Uterus (tissue), 3 donors: ENCODE measurements at regions not wholly inside any gene's neighbourhood (a gene's known extent, or its start where the extent isn't known, plus 50 kb on each side); places are given as distances from the start of the nearest gene placed in this dataset.

Source experiments
- DNase-seq, 2 donors: peaks; one replicate each; pipeline ENCODE4 v3.0.0-alpha.2; 2019 to 2020
- H3K27ac ChIP-seq, 2 donors: fragments of 200-600 bp; sonication (generic); 1 replicate in 1 of 2; 2 replicates in 1 of 2; pipeline ENCODE4 v1.5.1; 2016 to 2018
- H3K27me3 ChIP-seq, 2 donors: fragments of 200-600 bp; sonication (generic); one replicate each; pipeline ENCODE4 v1.5.1; 2018 to 2019; ENCODE audit warnings: control low read depth in 1 of 2
- H3K36me3 ChIP-seq, 2 donors: fragments of 200-600 bp; sonication (generic); one replicate each; pipeline ENCODE4 v1.5.1; 2019; ENCODE audit warnings: control low read depth in 1 of 2
- H3K4me1 ChIP-seq, 2 donors: fragments of 200-600 bp; sonication (generic); one replicate each; pipeline ENCODE4 v1.5.1; 2018 to 2019; ENCODE audit warnings: control low read depth in 1 of 2
- H3K4me3 ChIP-seq, 2 donors: fragments of 200-600 bp; sonication (generic); 1 replicate in 1 of 2; 2 replicates in 1 of 2; pipeline ENCODE4 v1.5.1; 2018 to 2019; ENCODE audit warnings: mild to moderate bottlenecking in 1 of 2
- H3K9me3 ChIP-seq, 2 donors: fragments of 200-600 bp; sonication (generic); one replicate each; pipeline ENCODE4 v1.5.1; 2019; ENCODE audit warnings: control low read depth in 1 of 2
- CTCF ChIP-seq, 4 experiments: fragments of 200-600 bp in 2 of 4; fragments of 450-650 bp in 2 of 4; sonication (generic) in 2 of 4; IDR thresholded peaks; one replicate each; pipeline ENCODE4 v1.5.1; 2016 to 2019; ENCODE audit warnings: antibody characterized with exemption in 4 of 4, mild to moderate bottlenecking in 2 of 4, moderate library complexity in 1 of 4
- POLR2A ChIP-seq, 2 donors: fragments of 450-650 bp; IDR thresholded peaks; one replicate each; pipeline ENCODE4 v1.6.1; 2016; ENCODE audit warnings: antibody characterized with exemption in 2 of 2, mild to moderate bottlenecking in 1 of 2, moderate library complexity in 1 of 2
- intact Hi-C: fragments of 100-400 bp; cut with DNase I; formaldehyde crosslinking; loops from one replicate; pipeline ENCODE4 v1.15.1; 2023; ENCODE audit warnings: low total_unique reads
- donor health status: DM: yes; HTN: yes; CAD: no.

GRCh38 chr7:85356916-85357315 lies 170.1 kb upstream of the SEMA3D start:
- Histone ChIP-seq H3K9me3 (no peaks in the 10 kb centered on the region), H3K4me3 (no peak overlapping the region), H3K27ac (no peak overlapping the region), H3K27me3 (no peaks in the 10 kb centered on the region), H3K36me3 (no peaks in the 10 kb centered on the region), H3K4me1 (no peaks in the 10 kb centered on the region)
- intact Hi-C loops: no loop called here
- TF ChIP-seq CTCF (IDR thresholded peaks at IDR 0.05) (no peak), POLR2A (IDR thresholded peaks at IDR 0.05) (no peak)
- DNase-seq: no peak

GRCh38 chr7:85343484-85343883 lies 156.6 kb upstream of the SEMA3D start:
- Histone ChIP-seq H3K9me3 (no peaks in the 10 kb centered on the region), H3K27me3 (no peaks in the 10 kb centered on the region), H3K4me3 (no peak overlapping the region), H3K4me1 (no peaks in the 10 kb centered on the region), H3K36me3 (no peaks in the 10 kb centered on the region), H3K27ac (no peak overlapping the region)
- DNase-seq: no peak
- intact Hi-C loops: no loop called here
- TF ChIP-seq POLR2A (IDR thresholded peaks at IDR 0.05) (no peak), CTCF (IDR thresholded peaks at IDR 0.05) (no peak)

GRCh38 chr7:85342781-85343180 lies 155.9 kb upstream of the SEMA3D start:
- no peaks in the 10 kb centered on the region for H3K27me3 ChIP-seq
- no peak overlapping the region for H3K4me3 ChIP-seq
- no peaks in the 10 kb centered on the region for H3K36me3 ChIP-seq
- intact Hi-C loops: no loop called here
- no peaks in the 10 kb centered on the region for H3K4me1 ChIP-seq
- H3K9me3 ChIP-seq: no peaks in the 10 kb centered on the region
- H3K27ac ChIP-seq: no peak overlapping the region
- no peak for DNase-seq
- TF ChIP-seq POLR2A (IDR thresholded peaks at IDR 0.05) (no peak), CTCF (IDR thresholded peaks at IDR 0.05) (no peak)

- no peaks in the 10 kb centered on the region for H3K9me3 ChIP-seq
- no peak for TF ChIP-seq POLR2A (IDR thresholded peaks at IDR 0.05)
- no peak for TF ChIP-seq CTCF (IDR thresholded peaks at IDR 0.05)
- DNase-seq: no peak
Observed at GRCh38 chr7:85341973-85342372, 155.1 kb upstream of the SEMA3D start.

GRCh38 chr7:85341121-85341520 lies 154.3 kb upstream of the SEMA3D start:
- H3K27me3 ChIP-seq: no peaks in the 10 kb centered on the region
- H3K4me3 ChIP-seq: no peak overlapping the region
- H3K27ac ChIP-seq: no peak overlapping the region
- H3K36me3 ChIP-seq: no peaks in the 10 kb centered on the region
- H3K9me3 ChIP-seq: no peaks in the 10 kb centered on the region
- no peaks in the 10 kb centered on the region for H3K4me1 ChIP-seq
- intact Hi-C loops: no loop called here
- TF ChIP-seq CTCF (IDR thresholded peaks at IDR 0.05) (no peak), POLR2A (IDR thresholded peaks at IDR 0.05) (no peak)
- no peak for DNase-seq

More at GRCh38 chr7:85341973-85342372, 155.1 kb upstream of the SEMA3D start:
- Histone ChIP-seq H3K4me3 (no peak overlapping the region), H3K36me3 (no peaks in the 10 kb centered on the region), H3K27ac (no peak overlapping the region), H3K27me3 (no peaks in the 10 kb centered on the region), H3K4me1 (no peaks in the 10 kb centered on the region)
- intact Hi-C loops: no loop called here
